Trophoblast cell (in vitro differentiated cells and primary cell): ENCODE measurements at regions not wholly inside any gene's neighbourhood (a gene's known extent, or its start where the extent isn't known, plus 50 kb on each side); places are given as distances from the start of the nearest gene placed in this dataset.
"Not testable (repeated sequence)": the region's sequence is repeated elsewhere in the genome, so short reads cannot be mapped to it uniquely, and the experiment has no call there.

ENCODE experiments used
- DNase-seq, 2 donors: peaks; one replicate each; pipeline ENCODE4 v3.0.0-alpha.2; 2016
- H2AFZ ChIP-seq: 2 replicates; pipeline ENCODE4 v1.6.1; 2013; ENCODE audit warnings: low read length, moderate library complexity, mild to moderate bottlenecking; ENCODE audit not compliant: insufficient read depth, poor library complexity
- H2AK5ac ChIP-seq: 2 replicates; pipeline ENCODE4 v1.6.1; 2013; ENCODE audit warnings: mild to moderate bottlenecking, low read length
- H2BK120ac ChIP-seq: 2 replicates; pipeline ENCODE4 v1.6.1; 2013; ENCODE audit warnings: low read length, mild to moderate bottlenecking, moderate library complexity; ENCODE audit not compliant: insufficient read depth, poor library complexity
- H2BK12ac ChIP-seq: 2 replicates; pipeline ENCODE4 v1.6.1; 2013; ENCODE audit warnings: mild to moderate bottlenecking, low read length, moderate library complexity
- H2BK5ac ChIP-seq: 2 replicates; pipeline ENCODE4 v1.6.1; 2013; ENCODE audit warnings: low read length, low read depth, moderate library complexity, mild to moderate bottlenecking; ENCODE audit not compliant: poor library complexity
- H3K14ac ChIP-seq: 2 replicates; pipeline ENCODE4 v1.6.1; 2013; ENCODE audit warnings: mild to moderate bottlenecking, low read length
- H3K18ac ChIP-seq: 2 replicates; pipeline ENCODE4 v1.6.1; 2013; ENCODE audit warnings: mild to moderate bottlenecking, low read length
- H3K23ac ChIP-seq: 2 replicates; pipeline ENCODE4 v1.6.1; 2013; ENCODE audit warnings: low read length
- H3K27ac ChIP-seq: 2 replicates; pipeline ENCODE4 v1.5.1; 2013; ENCODE audit warnings: low read depth, mild to moderate bottlenecking, inconsistent platforms, low read length, moderate library complexity
- H3K27me3 ChIP-seq: 2 replicates; pipeline ENCODE4 v1.6.1; 2013; ENCODE audit warnings: inconsistent platforms, mild to moderate bottlenecking, low read length, moderate library complexity; ENCODE audit not compliant: insufficient read depth
- H3K36me3 ChIP-seq, 2 experiments: 1 replicate in 1 of 2; 2 replicates in 1 of 2; pipeline ENCODE4 v1.6.1; 2013; ENCODE audit warnings: low read length in 2 of 2, mild to moderate bottlenecking in 2 of 2, moderate library complexity in 1 of 2; ENCODE audit not compliant: insufficient read depth in 2 of 2, control insufficient read depth in 1 of 2
- H3K4ac ChIP-seq: 2 replicates; pipeline ENCODE4 v1.6.1; 2013; ENCODE audit warnings: low read depth, mild to moderate bottlenecking, low read length, moderate library complexity
- H3K4me1 ChIP-seq, 2 experiments: 1 replicate in 1 of 2; 2 replicates in 1 of 2; pipeline ENCODE4 v1.6.1; 2013; ENCODE audit warnings: low read length in 2 of 2, mild to moderate bottlenecking in 2 of 2, moderate library complexity in 1 of 2; ENCODE audit not compliant: insufficient read depth in 2 of 2, control insufficient read depth in 1 of 2
- H3K4me2 ChIP-seq: 2 replicates; pipeline ENCODE4 v1.6.1; 2013; ENCODE audit warnings: inconsistent platforms, mild to moderate bottlenecking, low read length, moderate library complexity
- H3K4me3 ChIP-seq: 2 replicates; pipeline ENCODE4 v1.5.1; 2013; ENCODE audit warnings: mild to moderate bottlenecking, low read depth, low read length, inconsistent platforms
- H3K79me1 ChIP-seq: one replicate; pipeline ENCODE4 v1.6.1; 2013; ENCODE audit warnings: low read length
- H3K79me2 ChIP-seq: 2 replicates; pipeline ENCODE4 v1.6.1; 2013; ENCODE audit warnings: low read length, mild to moderate bottlenecking; ENCODE audit not compliant: control insufficient read depth, insufficient read depth, poor library complexity
- H3K9ac ChIP-seq: 2 replicates; pipeline ENCODE4 v1.6.1; 2013; ENCODE audit warnings: mild to moderate bottlenecking, low read length
- H3K9me3 ChIP-seq: 2 replicates; pipeline ENCODE4 v1.6.1; 2013; ENCODE audit warnings: low read depth, mild to moderate bottlenecking, control low read depth, inconsistent platforms, low read length; ENCODE audit not compliant: insufficient read depth
- H4K12ac ChIP-seq: 2 replicates; pipeline ENCODE4 v1.6.1; 2013; ENCODE audit warnings: low read depth, mild to moderate bottlenecking, low read length, moderate library complexity
- H4K8ac ChIP-seq: 2 replicates; pipeline ENCODE4 v1.6.1; 2013; ENCODE audit warnings: low read depth, mild to moderate bottlenecking, low read length, moderate library complexity
- H4K91ac ChIP-seq: one replicate; pipeline ENCODE4 v1.6.1; 2013; ENCODE audit warnings: low read depth, mild to moderate bottlenecking, low read length, moderate library complexity
- WGBS: extraction: QIAGEN DNeasy Blood & Tissue Kit; methylation state at CpG from one replicate; pipeline ENCODE4 v1.1.7; 2013; ENCODE audit warnings: missing lambda C conversion rate; ENCODE audit not compliant: insufficient read length, insufficient coverage; ENCODE audit errors: extremely low coverage; 5-methylcytosine and 5-hydroxymethylcytosine counted together

DNA sequence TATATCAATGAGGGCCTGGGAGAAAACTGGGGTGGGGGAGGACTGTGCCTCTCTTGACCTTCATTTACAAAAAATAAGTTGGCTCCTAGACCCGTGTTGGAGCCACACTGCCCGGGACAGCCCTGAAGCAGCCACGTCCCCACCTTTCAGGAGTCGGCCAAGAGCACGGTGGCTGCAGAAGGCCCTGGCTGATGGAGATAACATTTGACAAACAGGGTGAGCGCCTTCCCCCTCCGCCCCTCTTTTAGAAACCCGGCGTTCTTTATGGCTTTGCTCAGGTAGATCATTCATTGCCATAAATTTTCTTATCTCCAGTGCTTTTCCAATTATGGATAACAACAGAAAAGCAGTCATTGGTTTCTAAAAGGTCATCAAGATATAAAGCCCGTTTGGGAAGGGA, 398.1 kb upstream of the TNRC6C start:
- Histone ChIP-seq H2BK12ac (no peak overlapping the region), H3K79me2 (no peaks in the 10 kb centered on the region), H4K8ac (no peak overlapping the region), H3K9ac (no peak overlapping the region), H3K18ac (no peak overlapping the region), H3K4me2 (no peak overlapping the region), H3K79me1 (no peaks in the 10 kb centered on the region), H4K91ac (no peak overlapping the region), H3K14ac (no peak overlapping the region), H3K27me3 (no peaks in the 10 kb centered on the region), H3K4me3 (no peak overlapping the region), H4K12ac (no peak overlapping the region), H2AFZ (no peak overlapping the region), H3K4ac (no peak overlapping the region), H2BK5ac (no peak overlapping the region), H3K4me1 (no peaks in the 10 kb centered on the region), H3K36me3 (no peaks in the 10 kb centered on the region), H3K23ac (no peak overlapping the region), H2BK120ac (no peak overlapping the region), H3K27ac (no peak overlapping the region), H3K9me3 (peaks cover 8% of the 10 kb centered on the region), H2AK5ac (no peak overlapping the region)
- no peak for DNase-seq
- WGBS = no CpG with 5 or more reads among the region's 10 CpGs

DNA sequence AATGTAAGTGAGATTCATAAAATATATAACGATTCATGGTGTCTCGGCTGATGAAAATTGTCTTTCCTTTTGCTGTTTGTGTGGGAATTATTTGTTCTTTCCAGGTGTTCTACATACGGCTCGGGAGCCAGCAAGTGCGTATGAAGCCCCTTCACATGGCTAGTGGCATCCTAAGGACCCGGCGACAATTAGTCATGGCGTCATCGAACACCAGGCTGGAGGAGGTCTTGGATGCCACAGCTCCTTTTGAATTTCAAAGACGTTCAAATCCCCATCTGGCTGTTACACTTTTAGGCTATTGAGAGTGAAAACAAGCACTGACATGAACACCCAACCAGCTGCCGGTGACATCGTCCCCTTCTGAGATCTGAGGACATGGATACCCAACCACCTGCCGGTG, 397.7 kb upstream of the TNRC6C start:
- H3K79me2 ChIP-seq = no peaks in the 10 kb centered on the region
- no peak overlapping the region for H3K14ac ChIP-seq
- H3K4ac ChIP-seq = no peak overlapping the region
- H2BK120ac ChIP-seq = no peak overlapping the region
- H3K9ac ChIP-seq = no peak overlapping the region
- no peak overlapping the region for H4K91ac ChIP-seq
- H2BK12ac ChIP-seq = no peak overlapping the region
- H2AK5ac ChIP-seq = no peak overlapping the region
- H3K4me1 ChIP-seq = no peaks in the 10 kb centered on the region
- no peak overlapping the region for H4K12ac ChIP-seq
- H3K4me2 ChIP-seq = no peak overlapping the region
- no peak overlapping the region for H2AFZ ChIP-seq
- no peaks in the 10 kb centered on the region for H3K36me3 ChIP-seq
- DNase-seq = no peak
- no peak overlapping the region for H3K27ac ChIP-seq
- H3K18ac ChIP-seq = no peak overlapping the region
- no peak overlapping the region for H4K8ac ChIP-seq
- H3K23ac ChIP-seq = no peak overlapping the region
- no peak overlapping the region for H2BK5ac ChIP-seq
- no peaks in the 10 kb centered on the region for H3K79me1 ChIP-seq
- no CpG with 5 or more reads among the region's 13 CpGs for WGBS
- H3K9me3 ChIP-seq = peaks cover 8% of the 10 kb centered on the region
- no peaks in the 10 kb centered on the region for H3K27me3 ChIP-seq
- no peak overlapping the region for H3K4me3 ChIP-seq

DNA sequence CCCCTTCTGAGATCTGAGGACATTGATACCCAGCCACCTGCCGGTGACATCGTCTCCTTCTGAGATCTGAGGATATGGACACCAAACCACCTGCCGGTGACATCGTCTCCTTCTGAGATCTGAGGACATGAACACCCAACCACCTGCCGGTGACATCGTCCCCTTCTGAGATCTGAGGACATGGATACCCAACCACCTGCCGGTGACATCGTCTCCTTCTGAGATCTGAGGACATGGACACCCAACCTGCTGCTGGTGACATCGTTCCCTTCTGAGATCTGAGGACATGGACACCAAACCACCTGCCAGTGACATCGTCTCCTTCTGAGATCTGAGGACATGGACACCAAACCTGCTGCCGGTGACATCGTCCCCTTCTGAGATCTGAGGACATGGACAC, 396.1 kb upstream of the TNRC6C start:
- H2AFZ ChIP-seq, H3K14ac ChIP-seq, H3K27ac ChIP-seq, H3K4me3 ChIP-seq, H3K9ac ChIP-seq, DNase-seq, H3K79me2 ChIP-seq, H3K4me1 ChIP-seq, H4K12ac ChIP-seq, H3K36me3 ChIP-seq, H2BK5ac ChIP-seq, H2BK12ac ChIP-seq, H3K27me3 ChIP-seq, H4K91ac ChIP-seq, H2AK5ac ChIP-seq, H3K79me1 ChIP-seq, H3K4me2 ChIP-seq, H4K8ac ChIP-seq, H3K9me3 ChIP-seq, H3K18ac ChIP-seq, H2BK120ac ChIP-seq, H3K23ac ChIP-seq, H3K4ac ChIP-seq: not testable (repeated sequence)
- WGBS = no CpG with 5 or more reads among the region's 12 CpGs

DNA sequence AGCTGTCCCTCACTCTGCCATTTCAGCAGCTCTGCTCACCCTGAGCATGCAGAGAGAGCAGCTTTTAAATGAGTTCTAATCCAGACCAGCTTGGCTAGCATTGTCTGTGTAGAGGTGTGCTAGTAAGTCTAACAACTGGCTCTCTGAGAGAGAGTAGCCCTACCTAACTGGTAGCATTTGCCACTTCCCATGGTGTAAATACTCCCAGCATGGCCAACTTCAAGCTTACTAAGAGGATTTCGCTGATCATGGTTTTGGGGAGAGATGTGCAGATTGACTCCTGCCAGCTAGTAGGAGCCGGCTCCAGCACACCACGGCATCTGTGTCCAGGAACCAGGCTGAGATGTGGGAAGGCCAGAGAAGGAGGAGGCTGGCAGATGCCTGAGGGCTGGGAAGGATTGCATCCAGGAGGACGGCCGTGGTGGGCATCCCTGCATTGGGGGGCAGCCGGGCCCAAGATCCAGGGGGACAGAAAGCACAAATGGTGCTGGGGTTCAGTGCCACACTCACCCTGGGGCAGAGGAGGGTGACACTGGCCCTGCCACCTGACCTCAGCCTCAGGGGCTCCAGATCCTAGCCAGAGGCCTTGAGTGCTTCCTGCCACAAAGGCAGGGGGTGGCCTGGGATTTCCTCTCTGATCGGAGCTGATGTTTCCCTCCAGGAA, 394.9 kb upstream of the TNRC6C start:
- Histone ChIP-seq H3K4me1 (no peaks in the 10 kb centered on the region), H3K23ac (no peak overlapping the region), H2BK12ac (no peak overlapping the region), H4K8ac (no peak overlapping the region), H3K9me3 (peaks cover 8% of the 10 kb centered on the region), H2AK5ac (no peak overlapping the region), H2AFZ (no peak overlapping the region), H3K4me3 (no peak overlapping the region), H3K36me3 (no peaks in the 10 kb centered on the region), H2BK120ac (no peak overlapping the region), H4K91ac (no peak overlapping the region), H3K4me2 (no peak overlapping the region), H2BK5ac (no peak overlapping the region), H3K9ac (no peak overlapping the region), H3K27me3 (no peaks in the 10 kb centered on the region), H4K12ac (no peak overlapping the region), H3K79me2 (no peaks in the 10 kb centered on the region), H3K4ac (no peak overlapping the region), H3K18ac (no peak overlapping the region), H3K27ac (no peak overlapping the region), H3K14ac (no peak overlapping the region), H3K79me1 (no peaks in the 10 kb centered on the region)
- no CpG with 5 or more reads among the region's 7 CpGs for WGBS
- no peak for DNase-seq
